ENCODE measurements at regions not wholly inside any gene's neighbourhood (a gene's known extent, or its start where the extent isn't known, plus 50 kb on each side); places are given as distances from the start of the nearest gene placed in this dataset.

DNA sequence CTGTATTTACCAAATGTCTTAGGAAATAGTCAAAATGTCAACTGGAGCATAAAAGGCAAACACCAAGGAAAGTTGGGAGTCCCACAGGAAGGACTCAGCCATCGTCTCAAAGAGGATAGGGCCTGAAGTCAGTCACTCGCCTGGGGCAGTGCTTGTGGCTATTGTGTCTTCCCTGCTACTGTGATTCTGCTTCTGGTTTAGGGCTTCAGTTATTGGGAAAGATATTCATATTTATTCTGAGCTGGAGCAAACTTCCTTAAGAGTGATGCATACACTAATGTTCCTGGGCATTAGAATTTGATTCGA is 118.1 kb downstream of the EDEM1 start:
- no peak for DNase-seq

GRCh38 chr3:5309171-5309570 is 121.7 kb downstream of the EDEM1 start:
- DNase-seq, result no peak

DNA sequence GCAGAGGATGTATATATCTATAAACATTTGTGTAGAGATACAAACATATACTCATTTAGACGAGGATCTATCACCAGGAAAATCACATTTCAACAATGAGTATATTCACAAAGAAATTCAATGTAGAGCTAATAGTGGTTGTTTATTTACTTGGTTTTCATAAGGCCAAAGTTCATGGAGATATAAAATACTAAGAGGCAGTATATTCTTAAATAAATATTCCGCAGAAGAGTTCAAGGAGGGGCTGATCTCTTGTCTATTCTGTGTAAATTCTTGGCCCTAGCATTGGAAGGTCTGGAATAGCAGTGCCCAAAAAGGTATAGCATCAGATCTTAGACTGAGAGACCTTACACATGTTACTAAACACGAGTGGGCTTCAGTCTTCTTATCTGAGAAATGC is 122.1 kb downstream of the EDEM1 start:
- DNase-seq, result no peak

- DNase-seq, result no peak
Observed at GRCh38 chr3:5310509-5310908, 123.0 kb downstream of the EDEM1 start.

DNA sequence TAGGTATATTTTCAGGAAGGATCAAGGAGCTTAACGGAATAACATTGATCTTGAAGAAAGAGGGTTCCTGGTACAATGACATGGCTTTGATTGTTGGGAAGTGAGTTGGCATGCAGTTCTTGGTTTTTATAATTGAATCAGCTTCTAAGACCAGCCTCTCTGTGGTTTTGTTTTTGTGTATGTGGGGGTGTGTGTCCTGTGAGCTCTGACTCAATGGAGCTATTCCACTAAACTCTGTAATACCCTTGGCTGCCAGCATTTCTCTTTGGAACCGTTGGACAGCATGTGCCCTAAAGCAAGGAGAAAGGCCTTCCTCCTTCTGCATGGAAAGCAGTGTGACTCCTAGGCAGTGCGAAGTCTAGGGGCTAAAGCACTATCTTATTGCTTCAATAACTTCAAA is 124.8 kb downstream of the EDEM1 start:
- no peak for DNase-seq

DNA sequence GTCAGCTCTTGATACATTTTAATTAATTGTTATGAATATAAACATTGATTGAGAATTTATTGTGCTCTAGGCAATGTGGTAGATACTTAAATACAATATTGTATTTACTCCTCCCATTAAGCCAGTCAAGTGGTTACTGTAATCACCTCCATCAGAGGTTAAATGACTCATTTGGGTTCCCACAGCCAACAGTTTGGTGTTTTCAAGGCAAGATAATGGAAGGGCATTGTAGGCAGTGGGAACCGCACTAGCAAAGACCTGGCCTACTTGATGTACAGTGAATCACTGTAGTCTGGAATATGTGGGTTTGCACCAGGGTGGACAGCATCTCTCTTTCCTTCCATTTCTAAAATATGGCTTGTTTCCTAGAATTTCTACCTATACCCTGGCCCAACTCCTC is 127.4 kb downstream of the EDEM1 start:
- no peak for DNase-seq

- no peak for DNase-seq
Observed at GRCh38 chr3:5317557-5317956, 130.1 kb downstream of the EDEM1 start.

- DNase-seq, result no peak
Observed at GRCh38 chr3:5319454-5319853, 131.9 kb downstream of the EDEM1 start.

- no peak for DNase-seq
Observed at GRCh38 chr3:5321666-5322340, 134.3 kb downstream of the EDEM1 start.

DNA sequence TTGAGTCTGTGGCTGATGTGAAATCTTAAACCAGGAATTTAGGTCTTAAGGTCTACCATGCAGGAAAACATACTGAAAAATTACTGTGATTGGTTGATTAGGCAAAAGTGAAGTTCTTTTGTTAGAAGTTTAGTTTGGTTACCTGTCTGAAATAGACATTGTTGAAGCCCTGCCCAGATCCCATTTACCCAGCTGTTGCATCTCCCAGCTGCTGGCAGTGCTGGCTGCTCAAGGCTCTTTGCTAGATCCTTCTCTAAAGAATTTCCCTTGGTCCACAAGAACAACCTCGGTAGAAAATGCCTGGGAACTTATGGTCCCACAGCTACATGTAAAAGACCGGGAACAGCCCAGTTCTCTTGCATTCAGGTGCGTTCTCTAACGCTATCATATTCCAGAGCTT is 137.3 kb downstream of the EDEM1 start:
- DNase-seq, result no peak

- DNase-seq, result no peak
Observed at GRCh38 chr3:5330152-5330810, 142.8 kb downstream of the EDEM1 start.

- DNase-seq, result no peak
Observed at GRCh38 chr3:5331567-5332269, 144.2 kb downstream of the EDEM1 start.

DNA sequence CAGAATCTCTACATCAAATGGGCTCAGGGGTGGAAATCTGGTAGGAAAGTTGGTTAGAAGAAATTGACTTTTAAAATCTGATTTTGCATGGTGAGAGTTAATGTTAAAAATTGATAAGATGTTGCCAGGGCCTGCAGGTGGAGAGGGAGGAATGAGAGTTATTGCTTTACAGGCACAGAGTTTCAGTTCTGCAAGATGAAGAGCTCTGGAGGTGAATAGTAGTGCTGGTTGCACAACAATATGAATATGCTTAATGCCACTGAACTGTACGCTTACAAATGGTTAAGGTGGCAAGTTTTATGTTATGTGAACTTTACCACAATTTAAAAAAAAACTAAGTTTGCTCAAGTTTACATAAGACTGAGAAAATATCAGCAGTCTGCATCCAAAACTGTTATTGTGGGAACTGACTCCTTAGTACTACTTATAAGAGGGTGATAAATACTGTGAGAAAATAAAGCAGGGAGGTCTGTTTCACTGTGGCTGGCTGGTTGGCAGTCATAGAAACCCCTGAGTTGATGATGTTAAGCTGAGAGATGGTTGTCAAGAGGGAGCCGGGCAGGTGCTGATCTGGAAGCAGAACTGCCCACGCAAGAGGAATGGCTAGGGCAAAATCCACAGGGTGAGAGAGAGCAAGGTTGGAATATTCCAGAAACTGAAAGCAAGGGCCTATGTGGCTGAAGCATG is 144.9 kb downstream of the EDEM1 start:
- no peak for DNase-seq

GRCh38 chr3:5339967-5340535 is 152.5 kb downstream of the EDEM1 start:
- DNase-seq, result no peak

DNA sequence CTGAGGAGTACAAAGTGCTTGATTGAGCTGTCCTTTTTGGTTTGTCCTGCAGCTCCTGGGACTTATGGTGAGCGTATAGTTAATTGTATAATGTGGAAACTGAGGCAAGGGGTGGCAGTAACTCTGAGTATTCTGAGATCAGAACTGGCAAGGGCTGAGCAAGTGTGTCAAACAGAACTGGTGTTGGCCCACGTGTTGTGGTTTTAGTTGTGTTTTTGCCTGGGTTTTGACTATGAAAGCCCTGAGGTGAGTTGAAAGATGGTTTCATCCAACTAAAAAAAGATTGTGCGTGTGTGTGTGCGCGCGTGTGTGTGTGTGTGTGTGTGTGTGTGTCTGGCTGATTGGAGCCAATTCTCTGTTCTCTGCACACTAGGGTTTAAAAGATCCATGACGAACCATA is 154.1 kb downstream of the EDEM1 start:
- DNase-seq, result no peak

- no peak for DNase-seq
Observed at GRCh38 chr3:5343459-5343858, 156.0 kb downstream of the EDEM1 start.

GRCh38 chr3:5344707-5345106 is 157.2 kb downstream of the EDEM1 start:
- DNase-seq, result no peak

GRCh38 chr3:5347486-5347885 is 160.0 kb downstream of the EDEM1 start:
- DNase-seq, result no peak

DNA sequence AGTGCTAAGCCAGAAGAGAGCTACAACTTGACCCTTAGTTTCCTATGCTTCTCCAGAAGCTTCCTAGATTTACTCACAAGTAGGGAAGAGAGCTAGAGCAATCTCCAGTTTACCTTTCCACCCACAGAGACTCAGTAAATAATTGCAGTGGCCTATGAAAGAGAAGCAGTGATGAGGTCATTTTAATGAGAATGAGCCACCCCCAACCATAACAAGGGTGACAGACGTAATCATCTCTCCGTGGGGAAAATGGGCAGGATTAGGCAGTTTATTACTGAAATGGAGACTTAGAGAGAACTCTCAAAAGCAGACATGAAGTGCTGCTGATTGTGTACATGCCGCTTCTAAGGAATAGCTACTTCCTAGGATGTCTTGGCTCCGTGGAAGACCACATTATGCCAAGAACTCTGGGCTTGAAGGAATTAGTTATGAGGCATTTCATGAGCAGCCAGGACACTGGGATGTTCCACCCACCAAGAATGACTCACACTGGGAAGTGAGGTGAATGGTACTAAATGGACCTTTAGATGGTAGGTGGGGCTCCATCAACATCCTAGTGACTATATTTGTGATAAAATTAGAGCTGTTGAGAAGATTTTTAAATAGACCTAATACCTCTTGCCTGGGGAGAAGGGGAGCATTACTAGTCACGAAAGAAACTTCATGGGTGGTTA is 160.9 kb downstream of the EDEM1 start:
- DNase-seq, result no peak

DNA sequence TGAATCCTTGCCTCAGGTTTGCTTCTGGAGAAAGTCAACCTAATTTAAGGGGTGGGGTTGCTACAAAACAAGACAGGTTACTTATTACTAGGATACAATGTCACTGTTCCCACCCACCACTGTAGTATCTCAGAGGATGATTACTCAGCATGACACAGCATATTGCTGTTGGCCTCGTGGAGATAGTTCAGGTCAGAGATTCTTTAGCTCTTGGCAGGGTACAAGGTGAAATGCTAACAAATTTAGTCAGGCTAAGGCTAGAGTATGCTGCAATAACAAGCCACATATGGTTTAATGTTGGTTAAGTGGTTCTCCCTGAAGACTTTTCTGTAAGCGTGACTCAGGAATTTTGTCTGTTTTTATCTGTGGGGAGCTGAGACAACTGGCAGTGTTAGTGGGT is 161.8 kb downstream of the EDEM1 start:
- no peak for DNase-seq

GRCh38 chr3:5357089-5357488 is 169.6 kb downstream of the EDEM1 start:
- no peak for DNase-seq

GRCh38 chr3:5358911-5359310 is 171.4 kb downstream of the EDEM1 start:
- no peak for DNase-seq

GRCh38 chr3:5360453-5360852 is 172.9 kb downstream of the EDEM1 start:
- no peak for DNase-seq
